BJ (cell line): ENCODE measurements at regions not wholly inside any gene's neighbourhood (a gene's known extent, or its start where the extent isn't known, plus 50 kb on each side); places are given as distances from the start of the nearest gene placed in this dataset.

ENCODE experiments used
- CTCF ChIA-PET: fragments of 350-600 bp; formaldehyde crosslinking; extraction: SDS; loops from one replicate; lab custom pipeline; 2021; ENCODE audit warnings: antibody characterized with exemption, inconsistent platforms; lab: Yijun Ruan, JAX
- POLR2A ChIA-PET: fragments of 300-600 bp; sonication (Branson Sonifier 250); formaldehyde crosslinking; extraction: SDS; loops from one replicate; lab custom pipeline; 2021; ENCODE audit warnings: antibody characterized with exemption; lab: Charles Lee
- DNase-seq: peaks from one replicate; pipeline ENCODE4 v3.0.0-alpha.2; 2011; ENCODE audit warnings: low read depth
- H3K27me3 ChIP-seq: 2 replicates; pipeline ENCODE4 v1.6.0; 2011; ENCODE audit warnings: low read length; ENCODE audit not compliant: control insufficient read depth, insufficient read depth
- H3K36me3 ChIP-seq: 2 replicates; pipeline ENCODE4 v1.5.1; 2011; ENCODE audit warnings: low read length; ENCODE audit not compliant: control insufficient read depth, insufficient read depth
- H3K4me3 ChIP-seq: 2 replicates; pipeline ENCODE4 v1.5.1; 2011; ENCODE audit warnings: low read depth, mild to moderate bottlenecking, control low read depth, low read length
- TF ChIP-seq, protein P1 (sequence below): IDR thresholded peaks from 2 replicates; pipeline ENCODE4 v1.5.1; 2011; ENCODE audit warnings: low read depth, mild to moderate bottlenecking, control low read depth, inconsistent platforms, low read length, moderate library complexity; ENCODE audit not compliant: insufficient read depth

DNA sequence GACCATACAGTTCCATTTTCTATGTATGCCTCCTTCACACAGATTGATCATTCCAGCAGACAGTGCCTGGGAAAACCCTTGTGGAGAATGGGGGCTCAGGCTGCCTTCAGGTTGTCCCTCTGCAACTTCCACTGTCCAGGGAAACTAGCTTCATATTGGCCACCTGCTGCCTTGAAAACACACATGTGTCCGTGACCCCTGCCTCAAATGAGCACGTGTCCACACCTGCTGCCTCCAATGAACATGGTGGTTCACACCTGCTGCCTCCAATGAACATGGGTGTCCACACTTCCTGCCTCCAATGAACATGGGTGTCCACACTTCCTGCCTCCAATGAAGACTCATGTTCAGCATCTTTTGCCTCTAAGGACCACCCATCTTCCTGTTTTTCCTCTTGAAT, 185.4 kb upstream of the ADCY2 start:
- no peaks in the 10 kb centered on the region for H3K36me3 ChIP-seq
- TF ChIP-seq, protein P1, sequence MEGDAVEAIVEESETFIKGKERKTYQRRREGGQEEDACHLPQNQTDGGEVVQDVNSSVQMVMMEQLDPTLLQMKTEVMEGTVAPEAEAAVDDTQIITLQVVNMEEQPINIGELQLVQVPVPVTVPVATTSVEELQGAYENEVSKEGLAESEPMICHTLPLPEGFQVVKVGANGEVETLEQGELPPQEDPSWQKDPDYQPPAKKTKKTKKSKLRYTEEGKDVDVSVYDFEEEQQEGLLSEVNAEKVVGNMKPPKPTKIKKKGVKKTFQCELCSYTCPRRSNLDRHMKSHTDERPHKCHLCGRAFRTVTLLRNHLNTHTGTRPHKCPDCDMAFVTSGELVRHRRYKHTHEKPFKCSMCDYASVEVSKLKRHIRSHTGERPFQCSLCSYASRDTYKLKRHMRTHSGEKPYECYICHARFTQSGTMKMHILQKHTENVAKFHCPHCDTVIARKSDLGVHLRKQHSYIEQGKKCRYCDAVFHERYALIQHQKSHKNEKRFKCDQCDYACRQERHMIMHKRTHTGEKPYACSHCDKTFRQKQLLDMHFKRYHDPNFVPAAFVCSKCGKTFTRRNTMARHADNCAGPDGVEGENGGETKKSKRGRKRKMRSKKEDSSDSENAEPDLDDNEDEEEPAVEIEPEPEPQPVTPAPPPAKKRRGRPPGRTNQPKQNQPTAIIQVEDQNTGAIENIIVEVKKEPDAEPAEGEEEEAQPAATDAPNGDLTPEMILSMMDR, result no peak
- no peak overlapping the region for H3K4me3 ChIP-seq
- H3K27me3 ChIP-seq, result no peaks in the 10 kb centered on the region
- DNase-seq, result no peak
- ChIA-PET CTCF (no interaction called here), POLR2A (no interaction called here)

- no peak overlapping the region for H3K4me3 ChIP-seq
- CTCF ChIA-PET, result no interaction called here
- DNase-seq, result no peak
- POLR2A ChIA-PET, result no interaction called here
- TF ChIP-seq, protein P1, result no peak
- no peaks in the 10 kb centered on the region for H3K27me3 ChIP-seq
- H3K36me3 ChIP-seq, result no peaks in the 10 kb centered on the region
Observed at GRCh38 chr5:7213525-7213924, 182.4 kb upstream of the ADCY2 start.

DNA sequence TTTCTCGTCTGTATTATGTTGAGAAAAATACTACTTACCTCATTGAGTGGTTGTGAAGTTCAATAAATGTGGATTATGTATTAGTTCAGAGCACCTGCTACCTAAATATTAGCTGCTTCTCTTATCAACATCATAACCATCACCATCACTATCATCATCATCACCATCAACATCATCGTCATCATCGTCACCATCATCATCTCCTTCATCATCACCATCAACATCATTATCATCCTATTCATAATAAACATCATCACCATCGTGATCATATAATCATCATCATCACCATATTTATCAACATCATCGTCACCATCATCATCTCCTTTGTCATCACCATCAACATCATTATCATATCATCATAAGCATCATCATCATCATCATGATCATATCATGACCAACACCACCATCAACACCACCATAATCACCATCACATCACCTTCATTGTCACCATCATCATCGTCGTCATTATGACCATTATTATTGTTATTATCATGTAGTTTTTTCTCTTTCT, 181.0 kb upstream of the ADCY2 start:
- DNase-seq, result no peak
- TF ChIP-seq, protein P1, result no peak
- no peak overlapping the region for H3K4me3 ChIP-seq
- H3K27me3 ChIP-seq, result no peaks in the 10 kb centered on the region
- ChIA-PET CTCF (no interaction called here), POLR2A (no interaction called here)
- no peaks in the 10 kb centered on the region for H3K36me3 ChIP-seq

- DNase-seq, result no peak
- POLR2A ChIA-PET, result no interaction called here
- Histone ChIP-seq H3K36me3 (no peaks in the 10 kb centered on the region), H3K27me3 (no peaks in the 10 kb centered on the region), H3K4me3 (no peak overlapping the region)
- CTCF ChIA-PET, result no interaction called here
- TF ChIP-seq, protein P1, result no peak
Observed at GRCh38 chr5:7218141-7218540, 177.8 kb upstream of the ADCY2 start.

GRCh38 chr5:7220156-7220555, 175.8 kb upstream of the ADCY2 start:
- Histone ChIP-seq H3K27me3 (no peaks in the 10 kb centered on the region), H3K36me3 (no peaks in the 10 kb centered on the region), H3K4me3 (no peak overlapping the region)
- ChIA-PET CTCF (no interaction called here), POLR2A (no interaction called here)
- TF ChIP-seq, protein P1, result no peak
- no peak for DNase-seq
